Neural crest cell (in vitro differentiated cells): ENCODE measurements at regions not wholly inside any gene's neighbourhood (a gene's known extent, or its start where the extent isn't known, plus 50 kb on each side); places are given as distances from the start of the nearest gene placed in this dataset.

Source experiments
- DNase-seq: peaks from one replicate; pipeline ENCODE4 v3.0.0; 2021; ENCODE audit warnings: low read depth, mixed read lengths, low spot score
- H3K27ac Mint-ChIP-seq: one replicate; pipeline ENCODE4 v1.8.0; 2021; ENCODE audit warnings: mild to moderate bottlenecking, mixed read lengths; ENCODE audit not compliant: unreplicated experiment
- H3K27me3 Mint-ChIP-seq: 2 replicates; pipeline ENCODE4 v1.8.0; 2021; ENCODE audit warnings: low read depth, mild to moderate bottlenecking, mixed read lengths
- H3K36me3 Mint-ChIP-seq: 2 replicates; pipeline ENCODE4 v1.8.0; 2021; ENCODE audit warnings: low read depth, mild to moderate bottlenecking, mixed read lengths
- H3K4me1 Mint-ChIP-seq: 2 replicates; pipeline ENCODE4 v1.8.0; 2021; ENCODE audit warnings: mixed read lengths
- H3K4me3 Mint-ChIP-seq: one replicate; pipeline ENCODE4 v1.8.0; 2021; ENCODE audit warnings: mild to moderate bottlenecking, mixed read lengths
- H3K9me3 Mint-ChIP-seq: 2 replicates; pipeline ENCODE4 v1.8.0; 2021; ENCODE audit warnings: mixed read lengths
- TF ChIP-seq, protein P1 (sequence below): fragments of 200-600 bp; sonication (generic); conservative IDR thresholded peaks from 2 replicates; pipeline ENCODE4 v1.5.0; 2021; ENCODE audit warnings: antibody characterized with exemption, mild to moderate bottlenecking

DNA sequence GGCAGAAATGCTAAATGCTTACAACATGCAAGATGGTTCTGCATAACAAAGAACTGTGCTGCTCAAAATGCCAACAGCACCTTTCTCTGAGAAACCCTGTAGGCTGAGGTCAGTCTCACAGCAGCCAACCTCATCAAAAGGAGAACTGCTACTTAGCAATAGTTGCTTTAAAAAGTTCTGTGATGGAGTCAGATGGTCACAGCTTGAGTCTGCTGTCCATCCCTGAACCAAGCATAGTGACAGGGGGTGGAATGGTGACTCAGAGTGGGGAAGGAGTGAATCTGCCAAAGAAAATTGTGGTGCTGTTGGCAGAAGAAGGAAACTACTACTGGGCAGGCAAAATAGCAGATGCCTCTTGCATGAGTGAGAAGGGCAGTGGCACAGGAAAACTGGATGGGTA, 106.0 kb upstream of the FAM78B start:
- H3K27me3 Mint-ChIP-seq = no peaks in the 10 kb centered on the region
- no peak for DNase-seq
- no peaks in the 10 kb centered on the region for H3K36me3 Mint-ChIP-seq
- H3K4me3 Mint-ChIP-seq = no peak overlapping the region
- no peak overlapping the region for H3K27ac Mint-ChIP-seq
- H3K4me1 Mint-ChIP-seq = no peaks in the 10 kb centered on the region
- TF ChIP-seq, protein P1, sequence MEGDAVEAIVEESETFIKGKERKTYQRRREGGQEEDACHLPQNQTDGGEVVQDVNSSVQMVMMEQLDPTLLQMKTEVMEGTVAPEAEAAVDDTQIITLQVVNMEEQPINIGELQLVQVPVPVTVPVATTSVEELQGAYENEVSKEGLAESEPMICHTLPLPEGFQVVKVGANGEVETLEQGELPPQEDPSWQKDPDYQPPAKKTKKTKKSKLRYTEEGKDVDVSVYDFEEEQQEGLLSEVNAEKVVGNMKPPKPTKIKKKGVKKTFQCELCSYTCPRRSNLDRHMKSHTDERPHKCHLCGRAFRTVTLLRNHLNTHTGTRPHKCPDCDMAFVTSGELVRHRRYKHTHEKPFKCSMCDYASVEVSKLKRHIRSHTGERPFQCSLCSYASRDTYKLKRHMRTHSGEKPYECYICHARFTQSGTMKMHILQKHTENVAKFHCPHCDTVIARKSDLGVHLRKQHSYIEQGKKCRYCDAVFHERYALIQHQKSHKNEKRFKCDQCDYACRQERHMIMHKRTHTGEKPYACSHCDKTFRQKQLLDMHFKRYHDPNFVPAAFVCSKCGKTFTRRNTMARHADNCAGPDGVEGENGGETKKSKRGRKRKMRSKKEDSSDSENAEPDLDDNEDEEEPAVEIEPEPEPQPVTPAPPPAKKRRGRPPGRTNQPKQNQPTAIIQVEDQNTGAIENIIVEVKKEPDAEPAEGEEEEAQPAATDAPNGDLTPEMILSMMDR = no peak
- peaks cover 12% of the 10 kb centered on the region for H3K9me3 Mint-ChIP-seq

DNA sequence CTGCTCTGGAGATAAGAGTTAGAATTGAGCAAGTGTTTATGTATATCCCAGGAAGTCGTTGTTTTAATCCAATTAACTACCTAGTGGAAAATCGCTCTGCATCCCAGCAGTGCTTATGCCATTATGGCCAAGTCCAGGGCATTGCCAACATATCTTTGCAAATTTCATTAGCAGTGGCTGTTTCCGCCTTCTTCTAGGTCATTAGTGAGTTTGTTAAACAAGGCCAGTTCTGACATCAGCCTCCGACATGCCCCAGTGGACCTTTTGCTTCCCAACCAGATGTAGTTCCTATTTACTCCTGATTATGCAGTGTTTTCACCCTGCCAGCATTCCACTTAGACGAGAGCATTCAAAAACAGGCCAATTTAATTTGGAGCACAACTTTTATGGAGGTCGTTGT, 106.8 kb upstream of the FAM78B start:
- H3K27me3 Mint-ChIP-seq = peaks cover 3% of the 10 kb centered on the region
- TF ChIP-seq, protein P1 = no peak
- no peaks in the 10 kb centered on the region for H3K4me1 Mint-ChIP-seq
- no peak overlapping the region for H3K27ac Mint-ChIP-seq
- H3K36me3 Mint-ChIP-seq = no peaks in the 10 kb centered on the region
- no peak overlapping the region for H3K4me3 Mint-ChIP-seq
- peaks cover 14% of the 10 kb centered on the region for H3K9me3 Mint-ChIP-seq
- DNase-seq = no peak

DNA sequence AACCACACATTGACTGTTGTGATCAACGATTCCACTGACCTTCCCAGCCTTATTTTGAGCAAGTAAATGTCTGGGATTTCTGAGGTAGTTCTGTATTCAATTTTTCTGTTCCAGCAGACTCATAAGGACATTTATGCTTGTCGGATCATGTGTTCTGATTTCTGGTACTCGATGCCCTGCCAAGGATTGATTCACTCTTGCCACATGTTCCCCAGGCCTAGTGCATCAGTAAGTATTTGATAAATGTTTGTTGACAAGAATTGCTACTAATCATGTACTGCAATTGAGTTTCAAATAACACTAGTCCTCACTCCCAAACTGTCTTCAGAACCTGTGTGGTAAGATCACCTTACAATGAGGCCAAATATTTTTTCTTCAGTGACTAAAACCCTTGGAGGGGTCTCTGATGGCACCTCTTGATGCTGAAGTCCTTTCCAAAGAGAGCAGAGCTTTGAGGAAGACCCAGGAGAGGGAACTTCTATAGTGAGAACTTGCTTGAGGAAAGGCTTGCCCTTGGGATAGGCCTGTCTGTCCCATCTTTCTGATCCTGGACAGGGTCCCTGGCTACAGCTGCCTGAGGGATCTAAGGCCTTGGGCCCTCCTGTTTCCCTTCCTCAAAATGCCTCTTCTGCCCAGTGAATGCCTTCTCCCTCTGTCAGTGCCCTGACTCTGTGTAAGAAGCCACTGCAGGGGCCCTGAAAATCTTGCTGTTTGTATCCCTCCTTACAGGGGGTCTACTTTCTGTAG, 115.8 kb upstream of the FAM78B start:
- peaks cover 7% of the 10 kb centered on the region for H3K9me3 Mint-ChIP-seq
- peaks cover 35% of the 10 kb centered on the region for H3K27me3 Mint-ChIP-seq
- TF ChIP-seq, protein P1 = no peak
- no peaks in the 10 kb centered on the region for H3K4me1 Mint-ChIP-seq
- no peak overlapping the region for H3K27ac Mint-ChIP-seq
- H3K4me3 Mint-ChIP-seq = no peak overlapping the region
- no peak for DNase-seq
- no peaks in the 10 kb centered on the region for H3K36me3 Mint-ChIP-seq

DNA sequence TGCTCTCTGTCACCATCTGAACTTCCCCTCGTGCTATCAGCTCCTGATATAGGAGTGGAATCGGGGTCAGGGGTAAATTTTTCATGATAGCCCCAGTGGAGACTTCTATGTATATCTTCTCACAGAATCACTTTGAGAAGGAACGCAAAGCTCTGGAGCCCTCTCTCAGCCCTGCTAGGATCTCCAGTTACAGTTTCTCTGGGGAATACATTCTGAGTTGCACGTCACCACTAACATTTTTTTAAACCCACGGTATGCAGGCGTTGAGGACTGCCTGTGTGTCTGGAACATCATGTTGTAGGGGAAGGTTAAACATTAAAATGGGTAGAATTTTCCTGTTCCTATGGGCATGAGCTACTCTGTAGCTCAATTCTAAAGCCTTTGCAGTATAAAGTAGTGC, 116.4 kb upstream of the FAM78B start:
- H3K4me1 Mint-ChIP-seq = no peaks in the 10 kb centered on the region
- no peak overlapping the region for H3K27ac Mint-ChIP-seq
- no peak for DNase-seq
- H3K36me3 Mint-ChIP-seq = no peaks in the 10 kb centered on the region
- TF ChIP-seq, protein P1 = no peak
- peaks cover 39% of the 10 kb centered on the region for H3K27me3 Mint-ChIP-seq
- H3K9me3 Mint-ChIP-seq = peaks cover 4% of the 10 kb centered on the region
- no peak overlapping the region for H3K4me3 Mint-ChIP-seq

DNA sequence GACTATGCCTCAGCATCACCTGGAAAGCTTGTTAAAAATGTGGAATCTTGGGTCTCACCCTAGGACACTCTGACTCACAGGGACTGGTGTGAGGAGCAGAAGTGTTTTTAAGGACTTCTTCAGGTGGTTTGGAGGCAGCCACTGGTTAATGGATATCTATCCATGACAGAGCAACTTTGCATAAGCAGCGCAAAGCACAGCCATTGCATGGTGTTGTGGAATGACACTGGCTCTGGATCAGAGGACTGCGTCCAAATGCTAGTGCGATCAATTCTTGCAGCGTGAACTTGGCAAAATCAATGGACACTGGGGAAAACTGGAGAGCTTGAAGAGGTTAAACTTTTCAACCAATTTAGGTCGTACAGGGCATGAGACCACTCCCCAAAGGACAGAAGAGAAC, 116.8 kb upstream of the FAM78B start:
- no peak for DNase-seq
- H3K9me3 Mint-ChIP-seq = peaks cover 1% of the 10 kb centered on the region
- H3K27me3 Mint-ChIP-seq = peaks cover 37% of the 10 kb centered on the region
- H3K27ac Mint-ChIP-seq = no peak overlapping the region
- no peaks in the 10 kb centered on the region for H3K36me3 Mint-ChIP-seq
- TF ChIP-seq, protein P1 = no peak
- H3K4me3 Mint-ChIP-seq = no peak overlapping the region
- no peaks in the 10 kb centered on the region for H3K4me1 Mint-ChIP-seq
